Spleen (tissue), 11 donors: ENCODE measurements at regions not wholly inside any gene's neighbourhood (a gene's known extent, or its start where the extent isn't known, plus 50 kb on each side); places are given as distances from the start of the nearest gene placed in this dataset.
A peak's percentile ranks its signal among the peaks of the same experiment; 100 is the strongest.
"Not testable (repeated sequence)": the region's sequence is repeated elsewhere in the genome, so short reads cannot be mapped to it uniquely, and the experiment has no call there.

Source experiments
- DNase-seq: peaks from one replicate; pipeline ENCODE4 v3.0.0-alpha.2; 2020
- H3K27ac ChIP-seq, 8 donors: fragments of 200-600 bp; sonication (generic) in 7 of 8; 1 replicate in 4 of 8; 2 replicates in 4 of 8; pipeline versions ENCODE4 v1.5.0 to v1.8.0; 2016 to 2021; ENCODE audit warnings: inconsistent platforms in 4 of 8, mild to moderate bottlenecking in 4 of 8, moderate library complexity in 1 of 8
- H3K27me3 ChIP-seq, 7 donors: fragments of 200-600 bp; sonication (generic) in 6 of 7; replicated peaks in 1 of 7; 1 replicate in 4 of 7; 2 replicates in 3 of 7; pipeline versions ENCODE4 v1.5.0 to v1.8.0; 2016 to 2021; ENCODE audit warnings: inconsistent platforms in 3 of 7, mild to moderate bottlenecking in 1 of 7
- H3K36me3 ChIP-seq, 6 donors: fragments of 200-600 bp; sonication (generic) in 5 of 6; 1 replicate in 4 of 6; 2 replicates in 2 of 6; pipeline versions ENCODE4 v1.5.0 to v1.8.0; 2016 to 2021; ENCODE audit warnings: inconsistent platforms in 2 of 6
- H3K4me1 ChIP-seq, 6 donors: fragments of 200-600 bp; sonication (generic) in 5 of 6; 1 replicate in 3 of 6; 2 replicates in 3 of 6; pipeline versions ENCODE4 v1.5.0 to v1.8.0; 2016 to 2021; ENCODE audit warnings: inconsistent platforms in 3 of 6
- H3K4me3 ChIP-seq, 8 donors: fragments of 200-600 bp; sonication (generic) in 7 of 8; 1 replicate in 4 of 8; 2 replicates in 4 of 8; pipeline versions ENCODE4 v1.5.0 to v1.8.0; 2016 to 2021; ENCODE audit warnings: inconsistent platforms in 4 of 8, mild to moderate bottlenecking in 4 of 8, moderate library complexity in 2 of 8
- H3K9me3 ChIP-seq, 8 donors: fragments of 200-600 bp; sonication (generic) in 7 of 8; 1 replicate in 4 of 8; 2 replicates in 4 of 8; pipeline versions ENCODE4 v1.5.0 to v1.8.0; 2016 to 2021; ENCODE audit warnings: inconsistent platforms in 4 of 8
- POLR2A ChIP-seq, 3 donors: fragments of 450-650 bp; IDR thresholded peaks; one replicate each; pipeline ENCODE4 v1.5.1; 2017; ENCODE audit warnings: antibody characterized with exemption in 3 of 3, mild to moderate bottlenecking in 1 of 3
- POLR2AphosphoS5 ChIP-seq, 3 donors: sonication (generic); formaldehyde crosslinking; IDR thresholded peaks; one replicate each; pipeline ENCODE4 v1.5.1; 2017; ENCODE audit warnings: antibody characterized with exemption in 3 of 3
- WGBS, 5 donors: extraction: QIAGEN DNeasy Blood & Tissue Kit in 3 of 5; methylation state at CpG; one replicate each; pipeline versions ENCODE4 v1.1.5 to v1.1.7; 2013 to 2018; 5-methylcytosine and 5-hydroxymethylcytosine counted together
- intact Hi-C: fragments of 100-400 bp; cut with DNase I; formaldehyde crosslinking; loops from one replicate; pipeline ENCODE4 v1.15.0; 2023; ENCODE audit warnings: low total_unique reads
- TF ChIP-seq, protein P1 (sequence below), 11 experiments: fragments of 200-600 bp in 7 of 11; fragments of 450-650 bp in 4 of 11; sonication (generic) in 4 of 11; IDR thresholded peaks in 8 of 11; conservative IDR thresholded peaks in 3 of 11; 1 replicate in 7 of 11; 2 replicates in 4 of 11; pipeline versions ENCODE4 v1.4.0 to v1.8.0; 2016 to 2021; ENCODE audit warnings: antibody characterized with exemption in 11 of 11, inconsistent platforms in 4 of 11, mild to moderate bottlenecking in 1 of 11
- donor health status: healthy with polysubstance abuse.
- donor health status: DM: no; HTN: no; CAD: no; lungs with moderate emphysema.
- donor health status: DM: no; HTN: no; CAD: no.
- donor health status: Bipolar disorder and iron deficiency.
- donor health status: healthy.
- donor health status: DM: no; HTN: no; CAD: no.
- donor health status: DM: yes; HTN: yes; CAD: no.

DNA sequence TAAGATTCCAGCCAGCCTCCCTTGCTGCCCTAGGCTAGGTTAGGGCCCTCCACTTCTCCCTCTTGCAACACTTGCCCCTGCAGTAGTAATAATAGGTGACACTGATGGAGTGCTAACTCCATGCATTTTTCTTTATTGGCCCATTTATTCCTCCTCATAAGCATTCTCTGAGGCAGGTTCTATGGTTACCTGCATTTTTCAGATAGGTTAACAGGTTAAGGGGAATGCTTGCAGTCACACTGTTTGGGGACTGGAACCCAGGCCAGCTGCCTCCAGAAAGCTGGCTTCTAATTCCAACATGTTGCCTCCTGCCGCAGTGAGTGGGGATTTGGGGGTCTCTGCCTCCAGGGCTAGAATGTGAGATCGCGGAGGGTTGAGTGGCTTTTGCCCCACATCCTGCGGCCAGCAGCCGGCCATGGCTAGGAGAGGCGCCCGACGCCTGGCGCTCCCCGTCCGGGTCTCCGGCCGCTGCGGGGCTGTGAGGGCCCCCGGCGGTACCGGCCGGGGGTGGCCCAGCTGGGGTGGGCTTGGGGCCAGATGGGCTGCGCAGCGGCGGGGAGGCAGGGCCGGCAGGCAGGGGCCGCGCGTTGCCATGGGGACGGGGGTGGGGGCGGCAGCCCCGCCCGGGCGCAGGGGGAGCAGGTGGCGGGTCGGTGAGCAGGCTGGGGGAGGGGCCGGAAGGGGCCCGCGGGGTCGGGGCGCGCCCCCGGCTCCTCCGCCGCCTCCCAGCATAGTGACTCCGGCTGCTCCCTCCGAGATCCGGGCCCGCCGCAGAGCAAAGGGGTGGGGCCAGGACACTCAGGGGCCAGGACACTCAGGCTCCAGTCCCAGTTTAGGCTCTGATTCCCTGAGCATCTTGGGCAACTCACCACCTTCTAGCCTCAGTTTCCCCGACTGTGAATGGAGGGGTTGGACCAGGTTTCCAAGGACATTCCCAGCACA lies 68.4 kb upstream of the SSBP3 start:
- peak overlapping the region in 4 of 8 donors; percentile 56 to 69 (median 64) for H3K27ac ChIP-seq
- peak overlapping the region in 7 of 8 donors; percentile 15 to 68 (median 33) for H3K4me3 ChIP-seq
- TF ChIP-seq, protein P1, sequence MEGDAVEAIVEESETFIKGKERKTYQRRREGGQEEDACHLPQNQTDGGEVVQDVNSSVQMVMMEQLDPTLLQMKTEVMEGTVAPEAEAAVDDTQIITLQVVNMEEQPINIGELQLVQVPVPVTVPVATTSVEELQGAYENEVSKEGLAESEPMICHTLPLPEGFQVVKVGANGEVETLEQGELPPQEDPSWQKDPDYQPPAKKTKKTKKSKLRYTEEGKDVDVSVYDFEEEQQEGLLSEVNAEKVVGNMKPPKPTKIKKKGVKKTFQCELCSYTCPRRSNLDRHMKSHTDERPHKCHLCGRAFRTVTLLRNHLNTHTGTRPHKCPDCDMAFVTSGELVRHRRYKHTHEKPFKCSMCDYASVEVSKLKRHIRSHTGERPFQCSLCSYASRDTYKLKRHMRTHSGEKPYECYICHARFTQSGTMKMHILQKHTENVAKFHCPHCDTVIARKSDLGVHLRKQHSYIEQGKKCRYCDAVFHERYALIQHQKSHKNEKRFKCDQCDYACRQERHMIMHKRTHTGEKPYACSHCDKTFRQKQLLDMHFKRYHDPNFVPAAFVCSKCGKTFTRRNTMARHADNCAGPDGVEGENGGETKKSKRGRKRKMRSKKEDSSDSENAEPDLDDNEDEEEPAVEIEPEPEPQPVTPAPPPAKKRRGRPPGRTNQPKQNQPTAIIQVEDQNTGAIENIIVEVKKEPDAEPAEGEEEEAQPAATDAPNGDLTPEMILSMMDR (IDR thresholded peaks at IDR 0.05 in 8 of 11, conservative IDR thresholded peaks at IDR 0.05 in 3 of 11) = no peak
- intact Hi-C loops = loop anchor here (5.0 kb wide), 1 partner anchor 62 kb away; no protein-coding TSS in a partner anchor
- H3K4me1 ChIP-seq = peaks cover 6 to 56% (median 28%) of the 10 kb centered on the region in 6 donors
- H3K27me3 ChIP-seq = peaks cover 0 to 33% (median 6%) of the 10 kb centered on the region in 7 donors
- no peak for DNase-seq
- WGBS, 5 donors = 1 to 7% (median 3%) methylated on average over 15 to 47 of the region's 47 CpGs
- H3K36me3 ChIP-seq = no peaks in the 10 kb centered on the region
- no peaks in the 10 kb centered on the region for H3K9me3 ChIP-seq

DNA sequence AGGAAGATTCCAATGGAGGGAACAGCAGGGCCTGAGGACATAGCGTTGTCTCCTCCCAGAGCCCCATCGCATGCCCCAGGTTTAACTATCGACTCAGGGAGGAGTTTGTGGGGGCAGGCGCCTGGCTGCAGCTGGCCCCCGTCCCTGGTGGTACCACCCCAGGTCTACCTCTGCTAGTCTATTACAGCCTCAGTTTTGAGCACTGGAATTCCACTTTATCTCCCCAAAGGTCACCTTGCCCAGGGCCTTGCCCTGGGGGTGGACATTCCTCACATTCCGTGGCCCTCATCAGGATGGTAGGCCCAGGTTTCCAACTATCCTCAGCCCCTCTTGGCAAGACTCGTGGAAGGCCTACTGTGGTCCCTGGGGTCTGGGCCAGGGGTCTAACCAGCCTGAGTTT lies 65.4 kb upstream of the SSBP3 start:
- 87 to 93% (median 91%) methylated on average over 7 of the region's 7 CpGs for WGBS, 5 donors
- no peaks in the 10 kb centered on the region for H3K9me3 ChIP-seq
- peaks cover 0 to 33% (median 6%) of the 10 kb centered on the region in 7 donors for H3K27me3 ChIP-seq
- no peak overlapping the region for H3K4me3 ChIP-seq
- TF ChIP-seq, protein P1 (IDR thresholded peaks at IDR 0.05 in 8 of 11, conservative IDR thresholded peaks at IDR 0.05 in 3 of 11) = no peak
- no peak for TF ChIP-seq POLR2A (IDR thresholded peaks at IDR 0.05)
- no peak for TF ChIP-seq POLR2AphosphoS5 (IDR thresholded peaks at IDR 0.05)
- DNase-seq = no peak
- peaks cover 6 to 29% (median 23%) of the 10 kb centered on the region in 6 donors for H3K4me1 ChIP-seq
- intact Hi-C loops = loop anchor here (5.0 kb wide), 1 partner anchor 59 kb away; no protein-coding TSS in a partner anchor
- no peaks in the 10 kb centered on the region for H3K36me3 ChIP-seq
- H3K27ac ChIP-seq = no peak overlapping the region

DNA sequence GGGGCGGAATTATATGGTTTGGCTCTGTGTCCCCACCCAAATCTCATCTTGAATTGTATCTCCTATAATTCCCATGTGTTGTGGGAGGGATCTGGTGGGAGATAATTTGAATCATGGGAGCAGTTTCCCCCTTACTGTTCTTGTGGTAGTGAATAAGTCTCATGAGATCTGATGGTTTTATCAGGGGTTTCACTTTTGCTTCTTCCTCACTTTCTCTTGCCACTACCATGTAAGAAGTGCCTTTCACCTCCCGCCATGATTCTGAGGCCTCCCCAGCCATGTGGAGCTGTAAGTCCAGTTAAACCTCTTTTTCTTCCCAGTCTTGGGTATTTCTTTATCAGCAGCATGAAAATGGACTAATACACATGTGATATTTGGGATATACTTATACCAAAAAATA lies 63.2 kb upstream of the SSBP3 start:
- H3K9me3 ChIP-seq, DNase-seq, H3K36me3 ChIP-seq, H3K27ac ChIP-seq, H3K4me3 ChIP-seq, intact Hi-C loops: not testable (repeated sequence)
- WGBS, 5 donors = 78 to 96% (median 85%) methylated on average over 2 of the region's 2 CpGs
- peaks cover 0 to 18% (median 1%) of the 10 kb centered on the region in 7 donors for H3K27me3 ChIP-seq
- peaks cover 4 to 19% (median 13%) of the 10 kb centered on the region in 6 donors for H3K4me1 ChIP-seq

DNA sequence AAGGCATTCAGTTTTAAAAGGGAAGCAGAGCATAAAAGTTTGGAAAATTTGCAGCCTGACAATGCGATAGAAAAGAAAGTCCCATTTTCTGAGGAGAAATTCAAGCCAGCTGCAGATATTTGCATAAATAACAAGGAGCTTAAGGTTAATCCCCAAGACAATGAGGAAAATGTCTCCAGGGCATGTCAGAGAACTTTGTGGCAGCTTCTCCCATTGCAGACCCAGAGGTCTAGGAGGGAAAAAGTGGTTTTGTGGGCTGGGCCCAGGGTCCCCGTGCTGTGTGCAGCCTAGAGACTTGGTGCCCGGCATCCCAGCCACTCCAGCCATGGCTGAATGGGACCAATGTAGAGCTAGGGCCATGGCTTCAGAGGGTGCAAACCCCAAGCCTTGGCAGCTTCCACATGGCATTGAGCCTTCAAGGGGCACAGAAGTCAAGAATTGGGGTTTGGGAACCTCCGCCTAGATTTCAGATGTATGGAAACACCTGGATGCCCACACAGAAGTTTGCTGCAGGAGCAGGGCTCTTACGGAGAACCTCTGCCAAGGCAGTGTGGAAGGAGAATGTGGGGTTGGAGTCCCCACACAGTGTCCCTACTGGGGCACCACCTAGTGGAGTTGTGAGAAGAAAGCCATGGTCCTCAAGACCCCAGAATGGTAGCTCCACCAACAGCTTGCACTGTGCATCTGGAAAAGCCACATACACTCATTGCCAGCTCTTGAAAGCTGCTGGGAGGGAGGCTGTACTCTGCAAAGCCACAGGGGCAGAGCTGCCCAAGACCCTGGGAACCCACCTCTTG lies 62.3 kb upstream of the SSBP3 start:
- DNase-seq = peak; percentile 36
- H3K4me3 ChIP-seq, H3K9me3 ChIP-seq, H3K27ac ChIP-seq, H3K27me3 ChIP-seq, H3K36me3 ChIP-seq, intact Hi-C loops: not testable (repeated sequence)
- peaks cover 0 to 22% (median 16%) of the 10 kb centered on the region in 6 donors for H3K4me1 ChIP-seq
- 89 to 99% (median 91%) methylated on average over 4 to 5 of the region's 5 CpGs for WGBS, 5 donors
